ES-I3 (cell line): ENCODE measurements at regions not wholly inside any gene's neighbourhood (a gene's known extent, or its start where the extent isn't known, plus 50 kb on each side); places are given as distances from the start of the nearest gene placed in this dataset.
"Not testable (repeated sequence)": the region's sequence is repeated elsewhere in the genome, so short reads cannot be mapped to it uniquely, and the experiment has no call there.

Source experiments
- H3K36me3 ChIP-seq: 2 replicates; pipeline ENCODE4 v1.6.1; 2013; ENCODE audit warnings: mild to moderate bottlenecking, low read length, control low read depth, moderate library complexity; ENCODE audit not compliant: insufficient read depth
- H3K4me1 ChIP-seq: 2 replicates; pipeline ENCODE4 v1.6.1; 2013; ENCODE audit warnings: mild to moderate bottlenecking, control low read depth, low read length; ENCODE audit not compliant: insufficient read depth
- H3K9ac ChIP-seq: 2 replicates; pipeline ENCODE4 v1.6.1; 2013; ENCODE audit warnings: low read depth, mild to moderate bottlenecking, low read length, moderate library complexity
- H3K9me3 ChIP-seq: 2 replicates; pipeline ENCODE4 v1.6.1; 2013; ENCODE audit warnings: mild to moderate bottlenecking, low read length, moderate library complexity; ENCODE audit not compliant: control insufficient read depth, insufficient read depth

- Histone ChIP-seq H3K9ac (no peak overlapping the region), H3K4me1 (no peaks in the 10 kb centered on the region; the same call in 1 of the 2 replicates), H3K9me3 (no peaks in the 10 kb centered on the region), H3K36me3 (no peaks in the 10 kb centered on the region)
These were observed 147.9 kb upstream of the FAM47A start for GRCh38 chrX:34279866-34280560.

GRCh38 chrX:34275699-34276098 is 143.6 kb upstream of the FAM47A start:
- Histone ChIP-seq H3K9ac (no peak overlapping the region), H3K4me1 (peaks cover 9% of the 10 kb centered on the region; the same call in 1 of the 2 replicates), H3K36me3 (no peaks in the 10 kb centered on the region), H3K9me3 (no peaks in the 10 kb centered on the region)

- H3K4me1 ChIP-seq, result peaks cover 18% of the 10 kb centered on the region
- no peaks in the 10 kb centered on the region for H3K9me3 ChIP-seq
These were observed 138.3 kb upstream of the FAM47A start for GRCh38 chrX:34270434-34270833.

GRCh38 chrX:34238896-34239295 is 106.8 kb upstream of the FAM47A start:
- H3K4me1 ChIP-seq, result no peaks in the 10 kb centered on the region
- no peaks in the 10 kb centered on the region for H3K9me3 ChIP-seq
- H3K9ac ChIP-seq, result no peak overlapping the region
- H3K36me3 ChIP-seq, result no peaks in the 10 kb centered on the region

More at GRCh38 chrX:34270434-34270833, 138.3 kb upstream of the FAM47A start:
- no peak overlapping the region for H3K9ac ChIP-seq
- H3K36me3 ChIP-seq, result no peaks in the 10 kb centered on the region

DNA sequence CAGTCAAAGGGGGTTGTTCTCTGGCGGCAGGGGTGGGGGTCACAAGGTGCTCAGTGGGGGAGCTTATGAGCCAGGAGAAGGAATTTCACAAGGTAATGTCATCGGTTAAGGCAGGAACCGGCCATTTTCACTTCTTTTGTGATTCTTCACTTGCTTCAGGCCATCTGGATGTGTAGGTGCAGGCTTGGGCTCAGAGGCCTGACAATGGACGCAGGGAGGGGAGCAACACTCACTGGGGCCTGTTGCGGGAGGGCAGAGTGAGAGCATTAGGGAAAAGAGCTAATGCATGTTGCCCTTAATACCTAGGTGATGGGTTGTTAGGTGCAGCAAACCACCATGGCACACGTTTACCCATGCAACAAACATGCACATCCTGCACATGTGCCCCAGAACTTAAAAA is 98.0 kb upstream of the FAM47A start:
- H3K36me3 ChIP-seq, H3K9ac ChIP-seq, H3K9me3 ChIP-seq, H3K4me1 ChIP-seq: not testable (repeated sequence)

GRCh38 chrX:34227804-34228203 is 95.7 kb upstream of the FAM47A start:
- no peaks in the 10 kb centered on the region for H3K36me3 ChIP-seq
- no peaks in the 10 kb centered on the region for H3K9me3 ChIP-seq

DNA sequence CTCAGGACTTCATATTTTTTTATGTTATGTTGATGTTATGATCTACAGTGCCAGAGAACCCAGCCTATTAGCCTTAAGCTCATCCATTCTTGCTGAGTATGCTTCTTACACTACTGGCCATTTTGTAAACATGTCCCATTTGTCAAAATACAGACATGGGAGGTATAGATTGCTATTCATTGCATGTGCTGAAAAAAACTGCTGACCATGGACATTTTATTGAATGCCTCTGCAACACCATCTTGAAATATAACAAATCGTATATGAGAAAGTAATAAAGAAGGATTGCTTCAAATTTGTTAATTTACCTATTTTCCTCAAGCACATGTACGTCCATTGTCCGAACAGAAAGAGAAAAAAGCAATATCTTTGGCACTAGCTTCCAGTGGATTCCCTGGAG is 91.5 kb upstream of the FAM47A start:
- no peaks in the 10 kb centered on the region for H3K36me3 ChIP-seq
- H3K9ac ChIP-seq, result no peak overlapping the region
- no peaks in the 10 kb centered on the region for H3K4me1 ChIP-seq
- H3K9me3 ChIP-seq, result no peaks in the 10 kb centered on the region

More at GRCh38 chrX:34227804-34228203, 95.7 kb upstream of the FAM47A start:
- Histone ChIP-seq H3K9ac (no peak overlapping the region), H3K4me1 (peaks cover 5% of the 10 kb centered on the region)

DNA sequence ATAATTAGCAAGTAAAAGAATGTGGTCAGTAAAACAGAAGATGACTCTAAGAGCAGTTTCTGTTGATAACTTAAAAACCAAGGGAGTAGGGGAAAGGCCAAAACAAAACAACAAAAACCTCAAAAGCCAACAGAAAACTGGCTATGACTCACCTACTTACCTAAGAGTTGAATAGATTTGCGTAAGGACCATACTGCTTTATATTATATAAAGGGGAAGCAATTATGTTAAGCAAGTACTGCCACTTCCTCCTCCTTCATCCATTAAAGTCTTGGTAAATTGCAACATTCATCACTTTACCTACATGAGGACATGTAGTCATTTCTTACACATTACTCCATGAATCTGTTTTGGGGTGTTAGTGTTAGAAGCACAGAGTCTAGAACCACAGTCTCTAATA is 85.9 kb upstream of the FAM47A start:
- Histone ChIP-seq H3K9ac (no peak overlapping the region), H3K9me3 (no peaks in the 10 kb centered on the region), H3K4me1 (peaks cover 9% of the 10 kb centered on the region; the same call in 1 of the 2 replicates), H3K36me3 (no peaks in the 10 kb centered on the region)

GRCh38 chrX:34197946-34198345 is 65.8 kb upstream of the FAM47A start:
- Histone ChIP-seq H3K36me3 (no peaks in the 10 kb centered on the region), H3K9ac (no peak overlapping the region), H3K9me3 (no peaks in the 10 kb centered on the region), H3K4me1 (no peaks in the 10 kb centered on the region)
